ENCODE measurements at regions not wholly inside any gene's neighbourhood (a gene's known extent, or its start where the extent isn't known, plus 50 kb on each side); places are given as distances from the start of the nearest gene placed in this dataset.
A peak's percentile ranks its signal among the peaks of the same experiment; 100 is the strongest.
"Not testable (repeated sequence)": the region's sequence is repeated elsewhere in the genome, so short reads cannot be mapped to it uniquely, and the experiment has no call there.

- DNase-seq = not testable (repeated sequence)
Measured at GRCh38 chr20:26091921-26092320, 395.3 kb upstream of the ZNF337 start.

- not testable (repeated sequence) for DNase-seq
Measured at GRCh38 chr20:26086195-26086594, 389.5 kb upstream of the ZNF337 start.

GRCh38 chr20:26073972-26074371 is 377.3 kb upstream of the ZNF337 start:
- DNase-seq = not testable (repeated sequence)

- DNase-seq = not testable (repeated sequence)
Measured at GRCh38 chr20:26059324-26059723, 362.7 kb upstream of the ZNF337 start.

DNA sequence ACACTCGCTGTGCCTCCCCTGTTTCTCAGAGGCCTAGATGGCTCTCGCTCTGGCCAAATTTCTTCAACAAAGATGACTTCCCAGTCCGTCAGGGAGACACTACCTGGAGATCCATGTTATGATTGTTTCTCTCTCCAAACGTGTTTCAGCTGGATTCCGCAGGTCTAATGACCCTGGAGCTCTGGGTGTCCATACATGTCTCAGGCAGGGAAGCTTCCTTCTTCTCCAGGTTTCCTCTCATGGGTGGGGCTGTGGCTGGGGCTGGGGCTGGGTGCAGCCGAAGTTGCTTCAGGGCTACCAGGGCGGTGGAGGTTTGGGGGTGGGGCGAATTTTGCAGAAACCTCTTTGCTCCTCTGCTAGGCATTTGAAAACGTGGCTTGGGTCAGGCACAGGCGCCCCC is 361.8 kb upstream of the ZNF337 start:
- not testable (repeated sequence) for DNase-seq

DNA sequence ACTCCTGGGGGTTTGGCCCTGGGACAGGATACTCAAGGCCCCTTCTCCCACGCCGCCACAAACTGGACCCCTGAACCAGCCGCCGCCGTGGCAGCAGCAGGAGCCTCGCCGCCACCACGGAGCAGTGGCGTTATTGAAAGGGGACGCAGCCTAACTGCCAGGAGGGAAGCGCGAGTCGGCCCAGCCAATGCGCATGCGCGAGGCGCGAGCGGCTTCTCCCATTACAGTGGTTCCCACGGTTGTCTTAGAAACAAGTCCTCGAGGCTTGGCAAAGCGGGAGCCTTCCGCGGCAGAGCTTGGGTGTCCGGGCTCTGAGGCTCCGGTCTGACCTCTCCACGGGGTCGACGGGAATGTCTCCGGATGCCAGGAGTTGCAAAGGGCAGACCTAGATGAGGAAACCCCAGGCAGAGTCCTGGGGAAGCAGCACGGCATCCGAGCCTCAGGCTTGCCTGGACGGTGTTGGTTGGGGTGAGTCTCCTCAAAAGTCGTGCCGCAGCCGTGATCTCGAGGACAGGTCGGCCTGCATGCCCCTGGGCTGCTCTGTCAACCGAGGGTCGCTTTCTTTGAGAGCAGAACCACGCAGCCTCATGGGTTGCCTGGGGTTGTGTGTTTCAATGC is 360.6 kb upstream of the ZNF337 start:
- not testable (repeated sequence) for DNase-seq

DNA sequence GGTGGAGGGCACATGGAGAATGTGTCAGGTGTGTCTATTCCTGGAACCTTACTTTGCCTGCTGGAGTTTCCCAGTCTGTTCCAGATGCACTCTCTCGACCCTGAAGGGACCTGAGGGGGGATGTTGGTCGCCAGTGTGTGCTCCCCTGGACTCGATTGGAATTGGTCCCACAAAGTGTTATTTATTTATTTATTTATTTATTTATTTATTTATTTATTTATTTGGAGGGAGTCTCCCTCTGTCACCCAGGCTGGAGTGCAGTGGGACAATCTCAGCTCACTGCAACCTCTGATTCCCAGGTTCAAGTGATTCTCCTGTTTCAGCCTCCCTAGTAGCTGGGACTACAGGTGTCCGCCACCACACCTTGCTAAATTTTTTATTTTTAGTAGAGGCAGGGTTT is 329.1 kb upstream of the ZNF337 start:
- DNase-seq = not testable (repeated sequence)

GRCh38 chr20:26010942-26011276 is 314.3 kb upstream of the ZNF337 start:
- DNase-seq = not testable (repeated sequence)

GRCh38 chr20:26010224-26010941 is 313.7 kb upstream of the ZNF337 start:
- not testable (repeated sequence) for DNase-seq

GRCh38 chr20:26009402-26010223 is 313.0 kb upstream of the ZNF337 start:
- DNase-seq = peak; percentile 68

GRCh38 chr20:26008026-26008425 is 311.4 kb upstream of the ZNF337 start:
- DNase-seq = not testable (repeated sequence)

GRCh38 chr20:26006164-26006563 is 309.5 kb upstream of the ZNF337 start:
- DNase-seq = not testable (repeated sequence)

DNA sequence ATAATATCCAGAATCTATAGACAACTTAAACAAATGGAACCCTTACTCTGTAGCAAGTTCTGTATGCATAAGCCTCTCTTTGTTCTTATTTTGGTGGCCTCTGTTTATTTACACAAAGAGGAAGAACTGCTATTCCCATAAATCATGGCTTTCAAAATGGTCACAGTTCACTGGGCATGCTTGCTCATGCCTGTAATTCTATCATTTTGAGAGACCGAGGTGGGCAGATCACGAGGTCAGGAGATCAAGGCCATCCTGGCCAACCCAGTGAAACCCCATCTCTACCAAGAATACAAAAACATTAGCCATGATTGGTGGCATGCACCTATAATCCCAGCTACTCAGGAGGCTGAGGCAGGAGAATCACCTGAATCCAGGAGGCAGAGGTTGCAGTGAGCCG is 307.3 kb upstream of the ZNF337 start:
- DNase-seq = not testable (repeated sequence)

DNA sequence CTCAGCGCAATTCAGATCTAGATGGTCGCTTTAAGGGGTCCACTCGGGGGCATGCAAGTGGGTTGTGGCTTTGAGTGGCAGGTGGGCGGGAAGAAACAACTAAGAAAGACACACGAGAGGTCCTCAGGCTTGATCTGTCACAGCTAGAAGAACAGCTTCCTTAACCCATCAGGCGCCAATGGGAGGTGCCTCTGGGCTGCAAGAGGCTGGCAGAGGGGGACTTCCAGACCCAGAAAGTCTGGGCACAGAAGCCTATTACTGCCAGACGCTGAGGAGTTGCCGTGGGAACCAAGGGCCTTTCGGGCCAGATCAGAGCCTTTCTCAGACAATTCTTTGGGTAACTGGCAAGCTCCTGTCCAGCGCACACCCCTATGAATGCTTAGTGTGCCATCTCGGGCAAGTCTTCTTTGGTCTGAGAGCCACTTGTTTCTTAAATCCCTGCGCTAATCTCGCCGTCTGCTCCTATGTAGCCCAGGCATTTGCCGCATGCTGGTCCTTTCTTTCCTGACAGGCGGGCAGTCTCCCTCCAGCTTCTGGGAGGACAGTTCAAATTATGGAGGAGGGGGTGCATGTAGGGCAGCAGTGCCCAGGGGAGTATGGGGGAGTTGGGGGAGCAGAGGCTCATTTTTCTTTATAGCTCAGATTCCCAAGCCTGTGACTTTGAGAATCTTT is 300.9 kb upstream of the ZNF337 start:
- DNase-seq = not testable (repeated sequence)

- no peak for DNase-seq
Measured at GRCh38 chr20:25992146-25992545, 295.5 kb upstream of the ZNF337 start.

- no peak for DNase-seq
Measured at GRCh38 chr20:25991756-25992130, 295.1 kb upstream of the ZNF337 start.

DNA sequence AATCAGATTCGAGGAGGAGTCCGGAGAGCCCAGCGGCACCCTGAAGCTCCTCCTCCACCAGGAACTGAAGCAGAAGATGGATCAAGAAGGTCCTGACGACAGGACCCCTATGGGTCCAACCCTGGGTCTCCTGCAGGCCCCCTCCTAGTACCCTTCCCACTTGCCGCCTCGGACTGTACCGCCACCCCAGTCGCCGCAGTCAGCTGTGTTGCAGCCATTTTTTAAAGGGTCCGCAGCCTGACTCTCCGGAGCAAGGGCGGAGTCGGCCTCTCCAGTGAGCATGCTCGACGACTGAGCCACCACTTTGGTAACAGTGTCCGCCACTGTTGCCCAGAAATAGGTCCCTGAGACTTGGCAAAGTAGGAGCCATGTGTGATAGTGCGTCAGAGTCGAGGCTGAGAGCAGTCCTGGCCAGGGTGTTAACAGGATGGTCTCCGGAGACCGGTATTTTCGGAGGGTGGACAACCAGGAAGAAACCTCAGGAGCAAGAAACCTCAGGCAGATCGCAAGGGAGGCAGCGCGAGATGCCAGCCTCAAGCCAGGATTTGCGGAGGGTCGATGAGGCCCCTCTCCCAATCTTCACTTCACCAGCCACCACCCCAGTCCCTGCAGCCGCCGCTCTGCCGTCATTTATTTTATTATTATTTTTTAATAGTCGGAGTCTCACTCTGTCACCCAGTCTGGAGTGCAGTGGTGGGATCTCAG is 294.6 kb upstream of the ZNF337 start:
- no peak for DNase-seq

- DNase-seq = not testable (repeated sequence)
Measured at GRCh38 chr20:25989686-25990085, 293.0 kb upstream of the ZNF337 start.

DNA sequence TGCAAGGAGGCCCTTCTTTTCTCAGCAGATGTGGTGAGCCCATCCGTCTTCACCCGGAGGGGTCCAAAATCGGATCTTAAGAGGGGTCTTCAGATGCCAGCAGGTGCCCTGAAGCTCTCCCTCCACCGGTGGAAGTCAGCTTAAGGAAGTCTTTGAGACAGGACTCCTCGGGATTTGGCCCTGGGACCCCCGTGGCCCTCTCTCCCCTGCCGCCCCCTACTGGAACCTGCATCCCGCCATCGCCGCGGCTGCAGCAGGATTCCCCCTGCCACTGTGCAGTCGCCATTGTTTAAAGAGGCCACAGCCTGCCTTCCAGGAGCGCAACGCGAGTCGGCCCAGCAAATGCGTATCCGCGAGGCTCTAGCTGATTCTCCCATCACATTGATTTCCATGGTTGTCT is 292.5 kb upstream of the ZNF337 start:
- DNase-seq = no peak

- not testable (repeated sequence) for DNase-seq
Measured at GRCh38 chr20:25987928-25988560, 291.4 kb upstream of the ZNF337 start.

DNA sequence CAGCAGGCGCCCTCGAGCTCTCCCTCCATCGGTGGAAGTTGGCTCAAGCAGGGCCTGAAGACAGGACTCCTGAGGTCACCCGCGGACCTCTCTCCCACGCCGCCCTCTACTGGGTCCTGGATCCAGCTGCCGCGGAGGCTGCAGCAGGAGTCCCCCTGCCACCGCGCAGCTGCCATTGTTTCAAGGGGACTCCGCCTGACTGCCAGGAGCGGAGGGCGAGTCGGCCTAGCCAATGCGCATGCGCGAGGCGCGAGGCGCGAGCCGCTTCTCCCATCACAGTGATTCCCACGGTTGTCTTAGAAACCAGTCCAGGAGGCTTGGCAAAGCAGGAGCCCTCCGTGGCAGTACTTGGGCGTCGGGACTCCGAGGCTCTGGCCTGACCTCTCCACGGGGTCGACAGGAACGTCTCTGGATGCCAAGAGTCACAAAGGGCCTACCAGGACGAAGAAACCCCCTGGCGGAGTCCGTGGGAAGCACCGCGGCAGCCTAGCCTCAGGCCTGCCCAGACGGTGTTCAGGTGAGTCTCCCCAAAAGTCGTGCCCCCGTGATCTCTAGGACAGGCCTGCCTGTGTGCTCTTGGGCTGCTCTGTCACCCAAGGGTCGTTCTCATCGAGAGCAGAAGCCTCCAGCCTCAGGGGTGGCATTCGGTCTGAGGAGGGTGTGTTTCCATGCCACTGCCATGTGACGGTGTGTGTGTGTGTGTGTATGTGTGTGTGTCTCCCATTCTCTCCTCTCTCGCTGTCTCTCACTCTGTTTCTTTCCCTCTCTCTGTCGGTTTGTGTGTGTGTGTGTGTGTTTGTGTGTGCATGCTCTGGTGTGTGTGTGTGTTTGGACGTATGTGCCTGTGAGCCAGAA is 290.6 kb upstream of the ZNF337 start:
- peak; percentile 68 for DNase-seq

Measured in activated naive CD4-positive, alpha-beta T cell treated with anti-CD3 and anti-CD28 coated beads, Interleukin-2, amount 50 U/mL, for 16 hours (primary cell).